Spleen (tissue), 7 donors: ENCODE measurements at regions not wholly inside any gene's neighbourhood (a gene's known extent, or its start where the extent isn't known, plus 50 kb on each side); places are given as distances from the start of the nearest gene placed in this dataset.

Source experiments
- CTCF ChIP-seq, 11 experiments: fragments of 200-600 bp in 7 of 11; fragments of 450-650 bp in 4 of 11; sonication (generic) in 4 of 11; IDR thresholded peaks in 8 of 11; conservative IDR thresholded peaks in 3 of 11; 1 replicate in 7 of 11; 2 replicates in 4 of 11; pipeline versions ENCODE4 v1.4.0 to v1.8.0; 2016 to 2021; ENCODE audit warnings: antibody characterized with exemption in 11 of 11, inconsistent platforms in 4 of 11, mild to moderate bottlenecking in 1 of 11
- POLR2A ChIP-seq, 3 donors: fragments of 450-650 bp; IDR thresholded peaks; one replicate each; pipeline ENCODE4 v1.5.1; 2017; ENCODE audit warnings: antibody characterized with exemption in 3 of 3, mild to moderate bottlenecking in 1 of 3
- POLR2AphosphoS5 ChIP-seq, 3 donors: sonication (generic); formaldehyde crosslinking; IDR thresholded peaks; one replicate each; pipeline ENCODE4 v1.5.1; 2017; ENCODE audit warnings: antibody characterized with exemption in 3 of 3
- donor health status: DM: no; HTN: no; CAD: no; lungs with moderate emphysema.
- donor health status: DM: no; HTN: no; CAD: no.
- donor health status: DM: no; HTN: no; CAD: no.

- TF ChIP-seq CTCF (IDR thresholded peaks at IDR 0.05 in 8 of 11, conservative IDR thresholded peaks at IDR 0.05 in 3 of 11): no peak
- no peak for TF ChIP-seq POLR2A (IDR thresholded peaks at IDR 0.05)
- TF ChIP-seq POLR2AphosphoS5 (IDR thresholded peaks at IDR 0.05): no peak
These were observed 249.2 kb downstream of the HAPSTR1 start for GRCh38 chr16:9340526-9341256.
